DOHH2 (cell line): ENCODE measurements at regions not wholly inside any gene's neighbourhood (a gene's known extent, or its start where the extent isn't known, plus 50 kb on each side); places are given as distances from the start of the nearest gene placed in this dataset.

Experiments
- EZH2phosphoT487 ChIP-seq: fragments of 200-600 bp; sonication (generic); IDR thresholded peaks from 2 replicates; pipeline ENCODE4 v1.6.1; 2017; ENCODE audit warnings: borderline replicate concordance, mild to moderate bottlenecking, antibody characterized with exemption, low read length, moderate library complexity, mixed read lengths
- TF ChIP-seq, protein P1 (sequence below): fragments of 200-600 bp; sonication (generic); IDR thresholded peaks from one replicate; pipeline ENCODE4 v1.5.1; 2014; ENCODE audit warnings: antibody characterized with exemption, mild to moderate bottlenecking, low read depth, low read length; ENCODE audit not compliant: poor library complexity, severe bottlenecking

DNA sequence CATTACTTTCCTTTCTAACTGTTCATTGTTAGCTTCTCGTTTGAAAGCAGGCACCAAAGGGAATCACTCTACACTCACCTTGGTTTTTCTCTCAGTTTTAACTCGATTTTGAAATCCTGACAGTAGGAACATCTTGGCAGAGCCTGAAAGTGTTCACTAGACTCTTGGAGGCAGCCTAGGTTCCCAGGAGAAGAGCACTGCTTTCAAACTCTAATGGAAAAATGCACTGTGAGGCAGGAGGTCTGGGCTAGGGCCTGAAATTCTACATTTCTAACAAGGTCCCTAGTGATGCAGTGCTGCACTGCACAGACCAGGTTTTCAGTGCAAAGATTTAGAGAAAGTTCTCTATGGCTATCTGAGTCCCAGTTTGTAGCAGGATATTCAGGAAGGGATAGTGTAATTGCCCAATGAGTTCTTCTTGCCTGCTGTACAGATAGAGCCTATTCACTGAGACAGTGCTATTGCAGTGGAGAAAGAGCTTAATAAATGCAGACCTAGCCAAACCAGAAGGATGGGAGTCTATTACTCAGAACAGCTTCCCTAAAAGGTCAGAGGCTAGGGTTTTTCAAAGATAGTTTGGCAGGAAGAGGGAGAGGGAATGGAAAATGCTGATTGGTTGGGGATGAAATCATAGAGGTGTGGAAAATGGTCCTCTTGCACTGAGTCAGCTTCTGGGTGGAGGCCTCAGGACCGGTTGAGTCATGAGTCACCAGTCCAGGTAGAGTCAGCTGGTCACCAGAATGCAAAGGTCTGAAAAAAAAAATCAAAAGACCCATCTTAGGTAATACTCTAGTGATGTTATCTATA is 153.9 kb downstream of the GPBP1 start:
- TF ChIP-seq, protein P1, sequence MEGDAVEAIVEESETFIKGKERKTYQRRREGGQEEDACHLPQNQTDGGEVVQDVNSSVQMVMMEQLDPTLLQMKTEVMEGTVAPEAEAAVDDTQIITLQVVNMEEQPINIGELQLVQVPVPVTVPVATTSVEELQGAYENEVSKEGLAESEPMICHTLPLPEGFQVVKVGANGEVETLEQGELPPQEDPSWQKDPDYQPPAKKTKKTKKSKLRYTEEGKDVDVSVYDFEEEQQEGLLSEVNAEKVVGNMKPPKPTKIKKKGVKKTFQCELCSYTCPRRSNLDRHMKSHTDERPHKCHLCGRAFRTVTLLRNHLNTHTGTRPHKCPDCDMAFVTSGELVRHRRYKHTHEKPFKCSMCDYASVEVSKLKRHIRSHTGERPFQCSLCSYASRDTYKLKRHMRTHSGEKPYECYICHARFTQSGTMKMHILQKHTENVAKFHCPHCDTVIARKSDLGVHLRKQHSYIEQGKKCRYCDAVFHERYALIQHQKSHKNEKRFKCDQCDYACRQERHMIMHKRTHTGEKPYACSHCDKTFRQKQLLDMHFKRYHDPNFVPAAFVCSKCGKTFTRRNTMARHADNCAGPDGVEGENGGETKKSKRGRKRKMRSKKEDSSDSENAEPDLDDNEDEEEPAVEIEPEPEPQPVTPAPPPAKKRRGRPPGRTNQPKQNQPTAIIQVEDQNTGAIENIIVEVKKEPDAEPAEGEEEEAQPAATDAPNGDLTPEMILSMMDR, result no peak
- TF ChIP-seq EZH2phosphoT487, result no peak
